ENCODE measurements at regions not wholly inside any gene's neighbourhood (a gene's known extent, or its start where the extent isn't known, plus 50 kb on each side); places are given as distances from the start of the nearest gene placed in this dataset.
A peak's percentile ranks its signal among the peaks of the same experiment; 100 is the strongest.

DNA sequence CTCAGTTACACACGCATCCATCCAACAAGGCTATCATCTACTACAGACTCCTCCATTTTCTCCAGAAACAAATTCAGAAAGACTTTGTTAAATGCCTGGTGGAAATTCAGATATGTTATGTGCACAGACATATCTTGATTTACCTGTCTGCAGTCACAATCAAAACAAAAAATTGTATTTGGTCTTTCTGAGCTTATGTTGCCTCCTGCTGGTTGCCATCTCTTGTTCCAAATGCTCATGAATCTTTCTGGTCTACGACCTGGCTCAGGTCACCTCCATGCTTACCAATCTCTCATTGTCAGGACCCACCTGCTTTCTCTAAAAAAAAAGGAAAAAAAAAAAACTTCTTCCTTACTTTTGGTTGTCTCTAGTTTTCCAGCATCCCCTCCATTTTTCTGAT, 169.2 kb upstream of the PLXNC1 start:
- TF ChIP-seq, protein P1, sequence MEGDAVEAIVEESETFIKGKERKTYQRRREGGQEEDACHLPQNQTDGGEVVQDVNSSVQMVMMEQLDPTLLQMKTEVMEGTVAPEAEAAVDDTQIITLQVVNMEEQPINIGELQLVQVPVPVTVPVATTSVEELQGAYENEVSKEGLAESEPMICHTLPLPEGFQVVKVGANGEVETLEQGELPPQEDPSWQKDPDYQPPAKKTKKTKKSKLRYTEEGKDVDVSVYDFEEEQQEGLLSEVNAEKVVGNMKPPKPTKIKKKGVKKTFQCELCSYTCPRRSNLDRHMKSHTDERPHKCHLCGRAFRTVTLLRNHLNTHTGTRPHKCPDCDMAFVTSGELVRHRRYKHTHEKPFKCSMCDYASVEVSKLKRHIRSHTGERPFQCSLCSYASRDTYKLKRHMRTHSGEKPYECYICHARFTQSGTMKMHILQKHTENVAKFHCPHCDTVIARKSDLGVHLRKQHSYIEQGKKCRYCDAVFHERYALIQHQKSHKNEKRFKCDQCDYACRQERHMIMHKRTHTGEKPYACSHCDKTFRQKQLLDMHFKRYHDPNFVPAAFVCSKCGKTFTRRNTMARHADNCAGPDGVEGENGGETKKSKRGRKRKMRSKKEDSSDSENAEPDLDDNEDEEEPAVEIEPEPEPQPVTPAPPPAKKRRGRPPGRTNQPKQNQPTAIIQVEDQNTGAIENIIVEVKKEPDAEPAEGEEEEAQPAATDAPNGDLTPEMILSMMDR (IDR thresholded peaks at IDR 0.05): peak in 4 of 6 experiments; percentile 35 to 72 (median 68)
- no peak for TF ChIP-seq POLR2A (IDR thresholded peaks at IDR 0.05)

All from Peyer's patch (tissue), 4 donors.